Central memory CD8-positive, alpha-beta T cell (primary cell): ENCODE measurements at regions not wholly inside any gene's neighbourhood (a gene's known extent, or its start where the extent isn't known, plus 50 kb on each side); places are given as distances from the start of the nearest gene placed in this dataset.

Source experiments
- ATAC-seq: fragments of 150-1000 bp; cut with Tn5 transposase; replicated peaks from 2 replicates; pipeline ENCODE4 v1.10.0; 2022; ENCODE audit warnings: mild to moderate bottlenecking, moderate FRiP score, moderate number of reproducible peaks; ENCODE audit not compliant: poor library complexity, severe bottlenecking; ENCODE audit errors: extremely low read depth
- DNase-seq, 2 donors: peaks; one replicate each; pipeline ENCODE4 v3.0.0; 2021; ENCODE audit warnings: low spot score in 2 of 2
- H3K27ac Mint-ChIP-seq: one replicate; pipeline ENCODE4 v1.8.0; 2022; ENCODE audit warnings: low read depth, mild to moderate bottlenecking, moderate library complexity, mixed read lengths
- H3K27me3 Mint-ChIP-seq: one replicate; pipeline ENCODE4 v1.8.0; 2022; ENCODE audit warnings: mixed read lengths
- H3K36me3 Mint-ChIP-seq: one replicate; pipeline ENCODE4 v1.8.0; 2022; ENCODE audit warnings: mild to moderate bottlenecking, moderate library complexity, mixed read lengths; ENCODE audit not compliant: insufficient read depth
- H3K4me1 Mint-ChIP-seq: one replicate; pipeline ENCODE4 v1.8.0; 2022; ENCODE audit warnings: mixed read lengths
- H3K4me3 Mint-ChIP-seq: one replicate; pipeline ENCODE4 v1.8.0; 2022; ENCODE audit warnings: mild to moderate bottlenecking, moderate library complexity, mixed read lengths
- H3K9me3 Mint-ChIP-seq: one replicate; pipeline ENCODE4 v1.8.0; 2022; ENCODE audit warnings: mixed read lengths

DNA sequence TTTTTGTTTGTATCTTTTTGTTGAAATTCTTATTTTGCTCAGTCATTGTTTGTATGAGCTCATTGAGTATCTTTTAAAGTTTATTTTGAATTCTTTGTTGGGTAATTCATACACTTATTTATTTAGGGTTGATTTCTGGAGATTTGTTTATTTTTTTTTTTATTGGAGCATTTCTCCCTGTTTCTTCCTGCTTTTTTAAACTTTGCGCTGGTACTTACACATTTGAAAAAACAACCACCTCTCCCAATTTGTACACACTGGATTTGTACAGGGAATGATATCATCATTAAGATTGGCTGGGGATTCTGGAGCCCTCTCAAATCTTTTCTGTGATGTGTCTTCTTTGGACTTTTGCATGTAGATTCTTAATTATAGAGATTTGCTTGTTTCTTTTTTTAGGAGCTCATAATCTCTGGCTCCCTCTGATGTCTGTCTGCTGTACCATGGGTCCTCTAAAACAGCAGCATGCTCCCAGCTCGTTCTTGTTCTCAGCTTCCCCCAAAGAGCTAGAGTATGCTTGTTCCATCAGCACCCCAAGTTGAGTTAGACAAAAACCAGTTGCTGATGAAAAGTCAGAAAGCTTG lies 310.7 kb downstream of the DUSP10 start:
- ATAC-seq (no peak), DNase-seq (no peak)
- Mint-ChIP-seq H3K36me3 (peaks cover 1% of the 10 kb centered on the region), H3K4me1 (no peaks in the 10 kb centered on the region), H3K27me3 (peaks cover 16% of the 10 kb centered on the region), H3K9me3 (peaks cover 6% of the 10 kb centered on the region), H3K4me3 (no peak overlapping the region), H3K27ac (no peak overlapping the region)

DNA sequence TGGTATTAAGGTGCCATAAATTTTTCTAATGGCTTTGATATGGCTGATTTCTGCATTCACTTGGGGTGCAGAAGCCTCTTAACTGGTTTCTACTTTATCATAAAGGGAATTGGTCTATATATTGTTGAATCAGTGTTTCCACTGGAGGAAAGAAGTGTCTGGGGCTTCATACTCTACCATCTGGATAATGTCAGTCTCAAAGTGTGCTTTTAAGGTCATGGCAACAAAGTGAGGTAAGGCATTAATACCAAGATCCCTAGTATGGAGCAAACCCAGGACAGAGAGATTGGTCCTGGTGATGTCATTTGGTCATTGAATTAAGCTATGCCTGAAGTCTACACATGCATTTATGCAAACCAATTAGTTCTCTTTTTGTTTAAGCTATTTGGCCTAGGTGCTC lies 309.9 kb downstream of the DUSP10 start:
- no peak overlapping the region for H3K4me3 Mint-ChIP-seq
- peaks cover 1% of the 10 kb centered on the region for H3K36me3 Mint-ChIP-seq
- no peak for ATAC-seq
- H3K27me3 Mint-ChIP-seq: peaks cover 16% of the 10 kb centered on the region
- H3K9me3 Mint-ChIP-seq: no peaks in the 10 kb centered on the region
- DNase-seq: no peak
- H3K4me1 Mint-ChIP-seq: no peaks in the 10 kb centered on the region
- no peak overlapping the region for H3K27ac Mint-ChIP-seq

GRCh38 chr1:221435504-221435904 lies 306.4 kb downstream of the DUSP10 start:
- Mint-ChIP-seq H3K27ac (no peak overlapping the region), H3K27me3 (peaks cover 12% of the 10 kb centered on the region), H3K36me3 (no peaks in the 10 kb centered on the region), H3K4me1 (peaks cover 9% of the 10 kb centered on the region), H3K4me3 (no peak overlapping the region), H3K9me3 (no peaks in the 10 kb centered on the region)
- DNase-seq: no peak
- ATAC-seq: no peak

DNA sequence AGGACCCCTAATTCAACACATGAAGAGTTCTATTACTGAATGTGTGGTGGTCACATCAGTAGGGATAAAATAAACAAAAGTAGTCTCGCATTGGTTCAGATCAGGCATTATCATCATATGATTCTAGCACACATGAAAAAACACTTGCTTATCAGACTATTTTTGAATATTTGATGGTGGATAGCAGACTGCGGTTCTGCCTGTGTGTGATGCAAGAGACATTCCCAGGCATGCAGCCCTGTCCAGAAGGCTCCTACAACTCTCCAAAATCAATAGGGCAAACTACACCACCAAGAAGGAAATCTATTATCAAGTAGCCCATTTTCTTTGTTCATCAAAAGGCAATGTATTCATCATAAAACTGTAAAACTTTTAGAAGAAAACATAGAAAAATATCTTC lies 304.7 kb downstream of the DUSP10 start:
- ATAC-seq (no peak), DNase-seq (no peak)
- no peaks in the 10 kb centered on the region for H3K36me3 Mint-ChIP-seq
- H3K27me3 Mint-ChIP-seq: peaks cover 13% of the 10 kb centered on the region
- peaks cover 9% of the 10 kb centered on the region for H3K4me1 Mint-ChIP-seq
- H3K27ac Mint-ChIP-seq: no peak overlapping the region
- no peak overlapping the region for H3K4me3 Mint-ChIP-seq
- no peaks in the 10 kb centered on the region for H3K9me3 Mint-ChIP-seq

- no peak for DNase-seq
- Mint-ChIP-seq H3K9me3 (no peaks in the 10 kb centered on the region), H3K4me3 (no peak overlapping the region), H3K27me3 (peaks cover 18% of the 10 kb centered on the region), H3K4me1 (peaks cover 9% of the 10 kb centered on the region), H3K27ac (no peak overlapping the region), H3K36me3 (no peaks in the 10 kb centered on the region)
- ATAC-seq: no peak
Measured at GRCh38 chr1:221437926-221438325, 304.0 kb downstream of the DUSP10 start.

GRCh38 chr1:221439008-221439746 lies 302.7 kb downstream of the DUSP10 start:
- ATAC-seq: peak; percentile 86
- H3K27ac Mint-ChIP-seq: peak overlapping the region; percentile 20
- peaks cover 28% of the 10 kb centered on the region for H3K27me3 Mint-ChIP-seq
- no peak for DNase-seq
- H3K4me1 Mint-ChIP-seq: peaks cover 9% of the 10 kb centered on the region
- H3K4me3 Mint-ChIP-seq: no peak overlapping the region
- H3K36me3 Mint-ChIP-seq: no peaks in the 10 kb centered on the region
- H3K9me3 Mint-ChIP-seq: no peaks in the 10 kb centered on the region

- Mint-ChIP-seq H3K36me3 (no peaks in the 10 kb centered on the region), H3K4me1 (peaks cover 9% of the 10 kb centered on the region), H3K4me3 (no peak overlapping the region), H3K9me3 (no peaks in the 10 kb centered on the region), H3K27ac (peak overlapping the region; percentile 20), H3K27me3 (peaks cover 31% of the 10 kb centered on the region)
- DNase-seq (no peak), ATAC-seq (peak; percentile 75)
Measured at GRCh38 chr1:221439747-221440501, 302.0 kb downstream of the DUSP10 start.

DNA sequence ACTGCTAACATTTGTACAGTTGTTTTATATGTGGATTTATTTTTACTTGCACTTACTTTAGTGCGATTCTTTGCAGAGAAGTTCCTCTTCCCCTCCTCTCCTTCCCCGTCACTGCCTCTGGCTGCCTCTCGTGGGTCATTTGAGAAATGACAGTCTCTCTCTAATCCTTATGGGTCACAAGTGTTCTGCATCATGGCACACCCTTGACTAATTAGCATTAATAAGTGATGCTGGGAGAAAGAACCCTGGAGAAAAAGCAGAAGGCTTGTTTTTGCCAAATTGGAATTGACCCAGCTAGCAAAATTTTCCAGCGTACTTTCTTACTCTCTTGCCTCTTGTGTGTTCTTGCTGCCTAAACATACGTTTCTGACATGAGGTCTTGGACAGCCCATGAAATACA lies 301.2 kb downstream of the DUSP10 start:
- ATAC-seq: no peak
- Mint-ChIP-seq H3K4me3 (no peak overlapping the region), H3K27ac (no peak overlapping the region), H3K27me3 (peaks cover 31% of the 10 kb centered on the region), H3K36me3 (no peaks in the 10 kb centered on the region), H3K4me1 (peaks cover 9% of the 10 kb centered on the region), H3K9me3 (no peaks in the 10 kb centered on the region)
- DNase-seq: no peak

DNA sequence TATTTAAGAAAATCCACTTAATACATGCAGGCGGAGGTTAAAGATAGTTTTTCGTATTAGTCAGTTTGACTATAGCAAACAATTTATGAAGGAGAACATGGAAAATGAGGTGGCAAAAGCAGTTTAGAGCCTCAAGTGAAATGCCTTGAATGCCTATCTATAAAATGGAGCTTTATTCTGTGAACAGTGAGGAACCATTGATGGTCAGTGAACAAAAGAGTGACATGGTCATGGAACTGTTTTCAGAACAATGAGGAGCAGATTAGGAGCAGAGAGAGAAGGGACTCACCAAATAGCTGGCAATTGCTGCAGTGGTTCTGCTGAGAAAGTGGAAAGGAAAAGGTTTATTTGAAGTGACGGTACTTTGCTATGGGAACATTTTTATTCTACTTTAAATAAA lies 299.8 kb downstream of the DUSP10 start:
- DNase-seq (no peak), ATAC-seq (no peak)
- no peak overlapping the region for H3K27ac Mint-ChIP-seq
- no peaks in the 10 kb centered on the region for H3K9me3 Mint-ChIP-seq
- H3K27me3 Mint-ChIP-seq: peaks cover 42% of the 10 kb centered on the region
- peaks cover 9% of the 10 kb centered on the region for H3K4me1 Mint-ChIP-seq
- H3K4me3 Mint-ChIP-seq: no peak overlapping the region
- H3K36me3 Mint-ChIP-seq: peaks cover 2% of the 10 kb centered on the region

- no peaks in the 10 kb centered on the region for H3K9me3 Mint-ChIP-seq
- peaks cover 46% of the 10 kb centered on the region for H3K27me3 Mint-ChIP-seq
- H3K36me3 Mint-ChIP-seq: peaks cover 2% of the 10 kb centered on the region
- H3K27ac Mint-ChIP-seq: no peak overlapping the region
- ATAC-seq (no peak), DNase-seq (no peak)
- H3K4me3 Mint-ChIP-seq: no peak overlapping the region
- H3K4me1 Mint-ChIP-seq: peaks cover 3% of the 10 kb centered on the region
Measured at GRCh38 chr1:221444346-221444745, 297.5 kb downstream of the DUSP10 start.

GRCh38 chr1:221448585-221449175 lies 293.2 kb downstream of the DUSP10 start:
- H3K27me3 Mint-ChIP-seq: peaks cover 39% of the 10 kb centered on the region
- DNase-seq (no peak), ATAC-seq (no peak)
- no peaks in the 10 kb centered on the region for H3K4me1 Mint-ChIP-seq
- H3K36me3 Mint-ChIP-seq: peaks cover 2% of the 10 kb centered on the region
- no peak overlapping the region for H3K27ac Mint-ChIP-seq
- no peaks in the 10 kb centered on the region for H3K9me3 Mint-ChIP-seq
- no peak overlapping the region for H3K4me3 Mint-ChIP-seq

DNA sequence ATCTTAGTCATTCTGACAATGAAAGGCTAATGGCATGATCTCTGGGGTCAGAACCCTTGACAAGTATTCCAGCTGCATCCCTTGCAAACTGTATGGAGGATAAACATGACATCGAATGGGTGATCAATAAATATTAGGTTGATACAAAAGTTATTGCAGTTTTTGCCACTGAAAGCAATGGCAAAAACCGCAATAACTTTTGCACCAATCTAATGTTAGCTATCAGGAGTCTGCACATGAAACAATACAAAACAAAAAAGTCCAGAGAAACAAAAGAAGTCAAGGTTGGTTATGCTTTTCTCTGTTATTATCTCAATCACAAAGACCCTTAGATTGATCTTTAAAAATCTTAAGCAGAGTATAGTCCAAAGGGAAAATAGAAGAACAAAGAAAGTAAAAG lies 292.7 kb downstream of the DUSP10 start:
- Mint-ChIP-seq H3K4me3 (no peak overlapping the region), H3K27me3 (peaks cover 34% of the 10 kb centered on the region), H3K27ac (no peak overlapping the region), H3K4me1 (no peaks in the 10 kb centered on the region), H3K36me3 (peaks cover 2% of the 10 kb centered on the region), H3K9me3 (no peaks in the 10 kb centered on the region)
- DNase-seq (no peak), ATAC-seq (no peak)
